T follicular helper cell (primary cell): ENCODE measurements at regions not wholly inside any gene's neighbourhood (a gene's known extent, or its start where the extent isn't known, plus 50 kb on each side); places are given as distances from the start of the nearest gene placed in this dataset.
"Not testable (repeated sequence)": the region's sequence is repeated elsewhere in the genome, so short reads cannot be mapped to it uniquely, and the experiment has no call there.

Experiments used
- DNase-seq: peaks from one replicate; pipeline ENCODE4 v3.0.0-alpha.2; 2020; ENCODE audit warnings: low read depth

DNA sequence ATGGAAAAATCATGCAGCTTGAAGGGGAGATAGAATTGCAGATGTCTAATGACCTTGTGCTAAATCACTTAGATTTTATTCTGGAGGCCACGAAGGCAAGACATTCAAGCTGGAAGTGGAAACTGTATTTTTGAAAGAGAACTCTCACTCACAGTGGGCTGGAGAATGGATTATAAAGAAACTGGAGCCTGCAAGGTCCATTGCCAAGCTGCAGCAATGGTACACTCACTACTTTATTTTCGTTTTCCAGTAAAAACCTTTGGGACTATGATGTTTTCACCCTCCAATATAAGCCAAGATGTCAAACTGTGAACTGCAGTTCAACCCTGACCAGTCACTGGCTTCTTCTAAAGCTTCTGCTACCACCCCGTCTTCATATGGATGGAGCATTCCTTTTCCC lies 62.0 kb downstream of the SKIDA1 start:
- no peak for DNase-seq

DNA sequence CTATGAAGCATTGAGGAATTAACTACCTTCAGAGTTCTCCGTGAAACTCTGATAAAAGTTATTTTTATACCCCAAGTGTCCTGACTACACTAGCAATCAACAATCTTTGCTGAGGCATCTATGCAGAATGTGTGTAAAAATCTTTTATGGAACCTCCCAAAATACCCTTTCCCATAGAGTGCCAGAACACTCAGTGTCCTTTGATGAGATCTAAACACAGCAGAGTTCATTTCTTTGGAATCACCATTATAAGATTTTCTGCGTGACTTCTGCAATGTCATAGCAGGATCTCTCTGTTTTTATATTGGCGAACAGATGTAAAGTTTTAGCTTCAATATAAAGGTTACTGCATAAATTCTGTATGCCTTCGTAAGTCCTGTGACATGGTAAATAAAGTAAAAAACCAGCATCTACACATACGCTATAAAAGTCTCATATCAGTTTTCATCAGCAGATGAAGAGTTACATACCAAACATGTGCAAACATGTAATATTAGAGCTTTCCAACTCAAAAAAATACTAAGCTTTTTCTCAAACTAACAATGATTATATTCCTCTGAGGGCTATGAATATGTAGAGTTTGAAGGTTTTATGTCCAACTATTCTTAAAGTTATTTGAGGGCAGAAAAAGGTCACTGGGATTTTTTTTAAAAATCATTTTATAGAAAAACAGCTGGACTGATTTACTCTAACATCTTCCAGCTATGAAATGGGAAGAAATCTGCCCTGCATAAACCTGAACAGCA lies 67.2 kb downstream of the SKIDA1 start:
- no peak for DNase-seq

DNA sequence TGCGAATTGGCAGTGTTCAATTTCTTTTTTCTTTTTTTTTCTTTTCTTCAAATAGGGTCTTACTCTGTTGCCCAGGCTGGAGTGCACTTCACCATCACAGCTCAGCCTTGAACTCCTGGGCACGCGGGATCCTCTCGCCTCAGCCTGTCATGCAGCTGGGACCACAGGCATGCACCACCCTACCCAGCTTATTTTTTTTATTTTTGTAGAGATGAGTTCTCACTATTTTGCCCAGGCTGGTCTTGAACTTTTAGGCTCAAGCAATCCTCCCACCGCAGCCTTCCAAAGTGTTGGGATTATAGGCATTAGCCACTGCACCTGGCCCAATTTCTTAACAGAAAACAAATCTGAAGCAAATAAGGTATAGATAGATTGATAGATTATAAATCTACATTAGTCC lies 69.3 kb downstream of the SKIDA1 start:
- DNase-seq, result no peak

DNA sequence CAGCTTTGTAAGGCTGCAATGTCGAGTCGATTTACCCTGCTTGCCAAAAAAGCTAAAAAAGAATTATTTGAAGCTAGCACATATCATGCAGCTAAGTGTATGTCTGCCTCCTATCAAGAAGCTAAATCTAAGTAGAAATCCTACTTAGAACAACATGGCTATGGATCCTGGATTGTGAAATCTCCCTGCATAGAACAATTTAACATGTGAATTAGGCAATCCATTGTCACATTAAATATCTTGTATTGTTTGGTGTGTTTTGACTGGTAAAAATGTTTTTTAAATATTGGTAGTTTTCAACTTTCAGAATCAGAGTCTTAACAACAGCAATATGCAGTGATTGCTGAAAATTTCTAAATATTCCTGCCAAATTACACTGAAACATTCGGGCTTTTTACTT lies 73.3 kb downstream of the SKIDA1 start:
- no peak for DNase-seq

DNA sequence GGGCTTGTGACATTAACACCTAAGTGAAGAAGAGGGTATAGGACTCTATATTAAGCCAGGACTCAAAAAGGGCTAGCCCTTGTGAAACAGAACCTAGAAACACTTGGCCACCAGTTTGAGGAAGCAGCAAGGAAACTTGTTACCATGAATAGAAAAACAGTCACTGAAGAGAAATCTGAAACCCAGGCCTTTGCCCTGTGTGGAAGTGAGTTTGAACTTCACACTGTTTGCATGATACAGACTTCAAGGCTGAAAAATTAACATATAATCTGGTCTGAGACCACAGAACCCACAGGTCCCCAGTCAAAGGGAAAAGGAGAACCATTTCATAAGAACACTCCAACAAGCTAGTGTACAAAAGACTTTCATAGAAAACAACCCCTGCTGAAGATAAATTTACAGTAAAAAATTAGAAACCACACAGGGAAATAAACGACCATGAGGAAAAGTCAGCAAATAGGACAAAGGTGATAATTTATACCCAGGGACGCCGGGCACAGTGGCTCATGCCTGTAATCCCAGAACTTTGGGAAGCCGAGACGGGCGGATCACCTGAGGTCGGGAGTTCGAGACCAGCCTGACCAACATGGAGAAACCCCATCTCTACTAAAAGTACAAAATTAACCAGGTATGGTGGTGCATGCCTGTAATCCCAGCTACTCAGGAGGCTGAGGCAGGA lies 76.1 kb downstream of the SKIDA1 start:
- no peak for DNase-seq

DNA sequence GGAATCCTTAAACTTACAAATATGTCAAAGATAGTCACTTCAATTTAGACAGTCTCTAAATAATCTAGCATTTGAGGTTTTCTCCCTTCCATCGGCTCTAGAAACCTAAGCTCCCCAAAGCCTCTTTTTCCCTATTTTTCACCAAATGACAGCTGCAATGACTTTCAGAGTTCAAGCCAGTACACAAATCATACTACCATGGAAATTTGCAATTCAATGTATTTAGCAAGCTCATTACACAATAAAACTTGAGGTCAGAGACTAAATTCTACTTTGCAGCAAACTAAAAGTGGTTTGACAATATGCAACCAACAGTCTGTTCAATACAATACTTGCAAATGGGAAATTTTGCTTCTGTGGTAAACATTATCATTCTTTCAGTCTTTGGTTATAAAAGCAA lies 80.3 kb downstream of the SKIDA1 start:
- no peak for DNase-seq

DNA sequence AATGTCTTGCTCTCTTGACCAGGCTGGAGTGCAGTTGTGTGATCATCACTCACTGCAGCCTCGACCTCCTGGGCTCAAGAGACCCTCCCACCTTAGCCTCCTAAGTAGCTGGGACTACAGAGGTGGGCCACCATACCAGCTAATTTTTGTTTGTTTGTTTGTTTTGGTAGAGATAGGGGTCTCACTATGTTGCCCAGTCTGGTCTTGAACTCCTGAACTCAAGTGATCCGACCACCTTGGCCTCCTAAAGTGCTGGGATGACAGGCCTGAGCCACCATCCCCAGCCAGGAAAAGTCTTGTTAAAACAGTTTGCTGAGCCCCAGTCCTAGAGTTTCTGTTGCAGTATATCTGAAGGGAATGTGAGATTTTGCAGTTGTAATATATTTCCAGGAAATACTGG lies 83.9 kb downstream of the SKIDA1 start:
- DNase-seq, result no peak

DNA sequence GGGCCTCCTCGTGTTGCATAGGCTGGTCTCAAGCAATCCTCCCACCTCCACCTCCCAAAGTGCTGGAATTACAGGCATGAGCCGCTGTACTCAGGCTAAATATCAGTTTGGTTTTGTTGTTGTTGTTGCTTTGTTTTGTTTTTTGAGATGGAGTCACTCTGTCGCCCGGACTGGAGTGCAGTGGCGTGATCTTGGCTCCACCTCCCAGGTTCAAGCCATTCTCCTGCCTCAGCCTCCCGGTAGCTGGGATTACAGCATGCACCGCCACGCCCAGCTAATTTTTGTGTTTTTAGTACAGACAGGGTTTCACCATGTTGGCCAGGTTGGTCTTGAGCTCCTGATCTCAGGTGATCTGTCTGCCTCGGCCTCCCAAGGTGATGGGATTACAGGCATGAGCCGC lies 86.6 kb downstream of the SKIDA1 start:
- not testable (repeated sequence) for DNase-seq

DNA sequence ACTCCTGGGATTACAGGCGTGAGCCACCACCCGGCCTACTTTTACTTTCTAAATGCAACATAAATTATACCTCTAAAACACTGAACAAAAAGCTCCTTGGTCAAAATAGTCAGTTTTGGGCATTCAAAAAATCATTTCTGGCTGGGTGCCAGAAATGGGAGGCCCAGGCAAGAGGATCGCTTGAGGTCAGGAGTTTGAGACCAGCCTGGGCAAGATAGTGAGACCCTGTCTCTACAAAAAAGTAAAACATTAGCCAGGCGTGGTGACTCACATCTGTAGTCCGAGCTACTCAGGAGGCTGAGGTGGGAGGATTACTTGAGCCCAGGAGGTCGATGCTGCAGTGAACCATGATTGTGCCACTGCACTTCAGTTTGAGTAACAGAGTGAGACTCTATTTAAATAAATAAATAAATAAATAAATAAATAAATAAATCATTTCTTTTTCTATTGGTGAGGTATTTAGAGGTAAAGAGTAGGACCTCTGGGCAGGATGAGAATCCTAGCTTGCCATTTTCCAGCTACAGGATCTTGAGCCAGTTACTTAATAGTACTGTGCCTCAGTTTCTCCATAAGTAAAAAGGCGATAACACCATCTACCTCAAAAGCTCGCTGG lies 87.6 kb downstream of the SKIDA1 start:
- no peak for DNase-seq

DNA sequence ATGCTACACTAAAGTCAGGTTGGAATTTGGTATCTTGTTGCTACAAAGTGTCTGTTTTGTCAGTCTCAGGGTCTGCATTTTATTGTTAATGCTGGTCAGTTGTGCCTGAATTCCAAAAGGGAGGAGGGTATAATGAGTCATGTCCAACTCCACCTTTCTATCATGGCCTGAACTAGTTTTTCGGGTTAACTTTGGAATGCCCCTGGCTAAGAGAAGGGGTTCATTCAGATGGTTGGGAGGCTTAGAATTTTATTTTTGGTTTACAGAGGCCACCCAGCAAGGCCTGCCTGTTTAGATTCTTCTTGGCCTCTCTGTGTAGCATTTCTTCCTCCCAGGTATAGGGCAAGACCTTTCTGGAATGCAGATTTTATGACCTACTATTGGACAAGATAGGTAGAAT lies 93.2 kb downstream of the SKIDA1 start:
- DNase-seq, result no peak

DNA sequence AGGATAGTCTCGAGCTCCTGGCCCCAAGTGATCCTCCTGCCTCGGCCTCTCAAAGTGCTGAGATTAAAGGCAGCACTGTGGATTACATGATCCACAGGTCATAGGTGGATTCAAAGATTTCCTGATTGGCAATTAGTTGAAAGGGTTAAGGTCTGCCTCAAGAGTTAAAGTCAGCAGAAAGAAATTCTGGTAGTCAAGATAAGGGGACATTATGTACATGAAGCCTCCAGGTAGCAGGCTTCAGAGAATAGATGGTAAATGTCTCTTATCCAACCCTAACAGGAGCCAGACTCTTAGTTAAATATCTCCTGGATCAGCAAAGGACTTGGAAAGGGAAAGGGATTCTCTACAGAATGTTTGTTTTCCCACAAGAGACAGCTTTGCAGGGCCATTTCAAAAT lies 93.7 kb downstream of the SKIDA1 start:
- DNase-seq, result no peak

DNA sequence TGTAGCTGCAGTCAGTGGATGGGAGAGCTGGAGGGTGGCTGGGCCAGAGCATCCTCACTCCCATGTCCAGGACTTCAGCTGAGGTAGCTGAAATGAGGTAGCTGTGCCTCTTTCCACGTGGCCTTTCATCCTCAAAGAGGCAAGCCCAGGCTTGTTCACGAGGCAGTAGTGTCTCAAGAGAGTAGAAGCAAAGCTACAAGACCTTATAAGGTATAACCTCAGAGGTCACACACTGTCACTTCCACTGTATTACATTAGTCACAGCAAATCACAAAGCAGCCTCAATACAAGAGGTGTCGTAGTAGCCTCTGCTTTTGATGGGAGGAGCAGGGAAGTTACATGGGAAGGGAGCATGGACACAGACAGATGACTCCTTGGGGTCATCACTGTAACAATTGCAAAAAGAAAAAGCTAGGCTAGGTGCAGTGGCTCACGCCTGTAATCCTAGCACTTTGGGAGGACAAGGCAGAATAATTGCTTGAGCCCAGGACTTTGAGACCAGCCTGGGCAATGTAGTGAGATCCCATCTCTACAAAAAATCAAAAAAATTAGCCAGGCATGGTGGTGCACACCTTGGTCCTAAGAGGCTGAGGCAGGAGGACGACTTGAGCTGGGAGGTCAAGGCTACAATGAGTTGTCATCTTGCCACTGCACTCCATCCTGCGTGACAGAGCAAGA lies 97.5 kb downstream of the SKIDA1 start:
- DNase-seq, result no peak

DNA sequence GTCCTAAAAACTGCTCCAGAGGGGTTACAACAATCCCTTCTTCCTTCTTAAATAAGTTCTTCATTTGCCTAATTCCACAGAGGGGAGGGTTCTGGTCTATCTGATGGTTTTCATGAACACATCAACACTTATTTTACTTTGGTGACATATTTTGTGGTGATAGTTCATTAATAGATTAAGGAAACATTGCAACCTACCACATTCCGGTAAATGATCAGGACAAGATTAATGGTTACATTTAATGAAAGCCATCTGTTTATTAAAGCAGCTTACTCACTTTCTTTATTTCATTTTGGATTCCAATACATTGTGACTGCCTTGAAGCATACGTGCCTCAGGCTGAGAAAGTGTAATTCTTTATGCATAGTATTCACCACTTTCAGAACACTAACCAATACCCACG lies 101.0 kb downstream of the SKIDA1 start:
- no peak for DNase-seq

DNA sequence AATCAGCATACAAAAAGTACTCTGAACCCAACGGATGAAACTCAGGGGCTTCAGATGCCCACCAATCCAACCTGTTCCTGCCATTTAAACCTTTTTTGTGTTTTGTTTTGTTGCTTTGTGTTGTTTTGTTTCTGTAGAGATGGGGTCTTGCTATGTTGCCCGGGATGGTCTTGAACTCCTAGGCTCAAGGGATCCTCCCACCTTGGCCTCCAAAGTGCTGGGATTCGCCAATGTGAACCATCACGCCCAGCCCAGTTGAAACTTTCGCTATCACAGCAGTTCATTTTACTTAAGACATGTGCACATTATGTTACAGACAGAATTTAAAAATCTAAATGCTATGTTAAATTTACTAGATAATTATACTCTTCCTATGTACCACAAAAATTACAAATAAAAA lies 101.6 kb downstream of the SKIDA1 start:
- no peak for DNase-seq

DNA sequence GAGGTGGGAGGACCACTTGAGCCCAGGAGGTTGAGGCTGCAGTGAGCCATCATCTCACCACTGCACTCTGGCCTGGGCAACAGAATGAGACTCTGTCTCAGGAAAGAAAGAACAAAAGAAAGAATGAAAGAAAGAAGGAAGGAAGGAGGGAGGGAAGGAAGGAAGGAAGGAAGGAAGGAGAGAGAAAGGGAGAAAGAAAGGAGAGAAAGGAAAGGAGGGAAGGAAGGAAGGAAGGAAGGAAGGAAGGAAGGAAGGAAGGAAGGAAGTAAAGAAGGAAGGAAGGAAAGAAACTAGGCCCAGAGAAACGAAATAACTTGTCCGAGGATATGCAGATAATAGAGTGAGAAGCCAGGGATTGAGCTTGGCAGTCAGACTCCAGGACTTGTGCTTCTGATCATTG lies 102.1 kb downstream of the SKIDA1 start:
- no peak for DNase-seq

DNA sequence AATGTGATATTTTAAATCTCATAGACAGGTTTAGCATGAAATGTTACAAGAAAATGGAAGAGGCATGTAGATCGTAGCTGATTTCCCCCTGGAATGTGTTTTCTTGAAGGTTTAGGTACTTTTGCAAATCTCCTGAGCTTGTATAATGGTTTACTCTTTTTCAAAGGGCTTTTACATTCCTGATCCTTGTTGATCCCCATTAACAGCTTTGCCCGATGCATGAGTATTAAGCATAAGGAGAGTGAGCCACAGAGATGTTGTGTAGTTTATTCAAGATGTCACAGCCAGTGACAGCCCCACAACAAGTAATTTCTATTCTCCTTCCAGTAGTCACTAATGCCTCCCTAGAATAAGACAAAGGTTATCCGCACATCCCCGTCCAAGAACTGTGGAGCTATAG lies 103.7 kb downstream of the SKIDA1 start:
- no peak for DNase-seq

DNA sequence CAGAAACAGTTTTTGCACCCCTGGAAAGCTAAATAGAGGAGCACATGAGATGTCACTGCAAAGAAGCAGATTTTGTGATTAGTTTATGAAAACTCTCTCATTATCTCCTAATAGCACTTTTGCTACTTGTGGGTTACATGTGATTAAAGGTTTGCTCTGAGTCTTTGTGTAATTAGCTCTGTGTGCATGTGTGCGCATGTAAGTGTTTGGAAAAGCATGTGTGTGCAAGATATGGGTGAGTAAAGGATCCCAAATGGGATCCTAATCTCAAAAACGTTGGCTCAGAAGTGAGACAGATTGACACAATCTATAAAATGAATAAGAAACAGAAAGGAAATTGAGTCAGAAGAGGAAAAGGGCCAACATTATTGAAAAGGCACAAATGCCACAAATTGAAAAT lies 104.5 kb downstream of the SKIDA1 start:
- DNase-seq, result no peak

DNA sequence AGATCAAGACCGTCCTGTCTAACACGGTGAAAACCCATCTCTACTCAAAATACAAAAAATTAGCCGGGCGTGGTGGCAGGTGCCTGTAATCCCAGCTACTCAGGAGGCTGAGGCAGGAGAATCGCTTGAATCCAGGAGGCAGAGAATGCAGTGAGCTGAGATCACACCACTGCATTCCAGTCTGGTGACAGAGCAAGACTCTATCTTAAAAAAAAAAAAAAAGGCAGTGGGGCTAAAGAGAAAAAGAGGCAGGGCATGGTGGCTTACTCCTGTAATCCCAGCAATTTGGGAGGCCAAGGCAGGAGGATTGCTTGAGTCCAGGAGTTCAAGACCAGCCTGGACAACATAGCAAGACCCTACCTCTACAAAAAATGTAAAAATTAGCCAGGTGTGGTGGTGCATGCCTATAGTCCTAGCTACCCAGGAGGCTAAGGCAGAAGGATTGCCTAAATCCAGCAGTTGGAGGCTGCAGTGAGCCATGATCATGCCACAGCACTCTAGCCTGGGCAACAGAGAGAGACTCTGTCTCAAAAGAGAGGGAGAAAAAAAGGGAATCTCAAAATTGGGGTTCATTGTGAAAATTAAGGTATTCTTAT lies 106.4 kb downstream of the SKIDA1 start:
- not testable (repeated sequence) for DNase-seq

DNA sequence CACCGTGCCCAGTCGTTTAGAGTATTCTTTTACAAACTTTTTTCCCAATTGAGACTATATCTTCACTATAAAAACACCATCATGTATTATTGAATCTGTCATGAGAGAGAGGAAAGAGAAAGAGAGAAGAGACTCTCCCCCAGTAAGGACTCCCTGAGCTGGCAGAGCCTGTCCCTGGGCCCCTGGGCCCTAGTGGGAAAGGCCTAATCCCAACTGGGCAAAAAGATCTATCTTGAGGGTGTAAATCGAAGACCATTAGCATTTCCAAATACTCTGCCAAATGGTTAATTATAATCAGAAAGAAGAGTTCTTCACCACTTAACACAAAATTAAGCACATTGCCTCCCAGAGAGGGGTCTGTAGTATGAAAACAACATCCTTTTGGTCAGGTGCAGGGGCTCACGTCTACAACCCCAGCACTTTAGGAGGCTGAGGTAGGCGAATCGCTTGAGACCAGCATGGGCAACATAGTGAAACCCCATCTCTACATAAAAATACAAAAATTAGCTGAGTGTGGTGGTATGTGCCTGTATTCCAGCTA lies 108.2 kb downstream of the SKIDA1 start:
- no peak for DNase-seq

DNA sequence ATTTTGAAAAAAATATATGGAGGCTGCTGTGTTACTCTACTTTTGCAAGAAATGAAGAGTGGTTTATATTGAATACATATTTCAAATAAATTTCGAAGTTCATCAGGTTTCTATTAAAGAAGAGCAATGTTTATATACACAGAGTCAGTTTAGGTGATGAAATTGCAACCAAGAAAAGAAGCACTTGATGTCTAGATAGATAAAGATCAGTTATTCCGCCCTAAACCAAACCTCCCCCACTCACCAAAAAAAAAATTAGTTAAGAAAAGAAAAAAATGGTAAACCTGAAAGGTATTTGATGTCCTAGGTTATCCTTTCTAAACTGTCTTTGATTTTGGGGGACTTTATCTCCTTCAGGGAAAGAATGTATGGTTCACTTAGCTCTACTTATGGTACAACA lies 111.8 kb downstream of the SKIDA1 start:
- no peak for DNase-seq

DNA sequence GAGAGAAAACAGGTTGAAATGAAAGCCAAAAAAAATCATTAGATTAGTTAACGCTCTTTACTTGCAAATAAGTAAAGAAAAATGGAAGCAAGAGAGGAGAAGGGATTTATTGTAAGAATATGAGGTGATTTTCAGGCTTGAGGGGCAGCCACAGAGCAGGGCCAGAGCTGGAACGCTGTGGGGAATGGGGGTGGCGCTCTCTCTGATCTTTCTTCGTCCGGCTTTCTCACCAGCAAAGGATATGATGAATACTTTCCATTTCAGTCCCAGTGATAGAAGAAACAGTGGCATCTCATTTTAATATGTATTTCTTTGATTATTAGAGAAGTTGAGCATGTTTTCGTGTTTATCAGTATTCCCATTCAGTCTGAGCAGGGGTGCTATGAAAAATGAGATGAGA lies 112.2 kb downstream of the SKIDA1 start:
- DNase-seq, result no peak

DNA sequence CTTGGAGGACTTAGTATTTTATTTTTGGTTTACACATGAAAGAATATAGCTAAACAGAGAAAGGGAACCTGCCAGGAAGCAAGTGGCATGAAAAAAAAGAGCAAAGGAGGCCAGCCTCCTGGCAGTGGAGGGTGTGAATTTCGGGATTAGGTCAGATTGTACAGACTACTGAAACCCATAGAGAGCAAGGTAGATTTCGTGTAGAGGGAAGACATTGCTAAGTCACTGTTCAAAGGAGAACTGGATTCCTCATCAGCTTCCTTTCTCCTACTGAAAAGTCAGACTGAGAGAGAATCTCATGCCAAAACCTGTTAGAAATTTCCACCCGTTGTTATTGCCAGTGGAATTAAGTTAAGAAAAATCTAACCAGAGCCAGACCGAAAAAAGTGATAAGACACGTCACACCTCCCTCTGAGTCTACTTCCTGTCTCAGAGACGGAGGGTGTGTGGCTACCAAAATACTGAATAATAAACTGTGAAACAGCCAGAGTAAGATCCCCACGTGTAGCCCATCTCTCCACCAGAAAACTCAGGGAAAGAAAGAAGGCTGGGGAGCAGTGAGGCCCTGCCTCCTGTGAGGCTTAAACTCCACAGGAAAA lies 118.8 kb downstream of the SKIDA1 start:
- DNase-seq, result no peak
